Rectal smooth muscle tissue (tissue), 1 donor: ENCODE measurements at regions not wholly inside any gene's neighbourhood (a gene's known extent, or its start where the extent isn't known, plus 50 kb on each side); places are given as distances from the start of the nearest gene placed in this dataset.

ENCODE experiments used
- H3K27ac ChIP-seq: one replicate; pipeline ENCODE4 v1.7.0; 2013; ENCODE audit warnings: low read depth, low read length, inconsistent platforms
- H3K27me3 ChIP-seq: one replicate; pipeline ENCODE4 v1.7.0; 2013; ENCODE audit warnings: low read length; ENCODE audit not compliant: control insufficient read depth, insufficient read depth
- H3K36me3 ChIP-seq: one replicate; pipeline ENCODE4 v1.7.0; 2013; ENCODE audit warnings: low read length; ENCODE audit not compliant: control insufficient read depth, insufficient read depth
- H3K4me1 ChIP-seq: one replicate; pipeline ENCODE4 v1.7.0; 2013; ENCODE audit warnings: low read length; ENCODE audit not compliant: control insufficient read depth, insufficient read depth
- H3K4me3 ChIP-seq: one replicate; pipeline ENCODE4 v1.7.0; 2013; ENCODE audit warnings: low read length
- H3K9ac ChIP-seq: one replicate; pipeline ENCODE4 v1.7.0; 2013; ENCODE audit warnings: low read length

DNA sequence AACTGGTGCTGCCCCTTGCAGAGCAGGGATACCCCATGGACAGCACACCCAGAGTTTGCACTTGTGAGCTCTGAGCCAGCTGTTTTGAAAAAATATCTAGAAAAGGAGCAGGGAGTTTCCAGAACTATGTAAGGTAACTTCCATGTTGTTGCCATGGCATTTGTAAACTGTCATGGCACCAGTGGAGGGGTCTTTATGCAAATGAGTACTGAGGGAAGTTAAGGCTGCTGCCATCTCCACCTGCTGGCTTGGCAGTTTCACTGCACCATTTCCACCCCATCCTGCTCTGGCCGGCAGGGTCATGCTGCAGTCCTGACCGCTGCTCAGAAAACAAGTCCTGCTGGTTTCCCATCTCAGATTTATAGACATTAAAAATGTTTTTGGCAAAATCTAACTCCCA, 52.3 kb upstream of the SNTG2 start:
- no peaks in the 10 kb centered on the region for H3K36me3 ChIP-seq
- H3K4me1 ChIP-seq = no peaks in the 10 kb centered on the region
- no peak overlapping the region for H3K9ac ChIP-seq
- no peak overlapping the region for H3K27ac ChIP-seq
- H3K4me3 ChIP-seq = no peak overlapping the region
- H3K27me3 ChIP-seq = no peaks in the 10 kb centered on the region

DNA sequence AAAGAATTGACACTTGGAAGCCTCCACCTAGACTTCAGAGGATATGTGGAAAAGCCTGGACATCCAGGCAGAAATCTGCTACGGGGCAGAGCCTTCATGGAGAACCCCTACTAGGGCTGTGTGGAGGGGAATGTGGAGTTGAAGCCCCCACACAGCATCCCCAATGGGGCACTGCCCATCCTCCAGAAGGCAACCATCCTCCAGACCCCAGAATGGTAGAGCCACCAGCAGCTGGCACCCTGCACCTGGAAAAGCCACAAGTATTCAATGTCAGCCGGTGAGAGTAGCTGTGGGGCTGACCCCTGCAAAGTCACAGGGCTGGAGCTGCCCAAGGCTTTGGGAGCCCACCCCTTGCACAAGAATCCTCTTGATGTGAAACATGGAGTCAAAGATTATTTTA, 53.6 kb upstream of the SNTG2 start:
- no peaks in the 10 kb centered on the region for H3K36me3 ChIP-seq
- no peaks in the 10 kb centered on the region for H3K4me1 ChIP-seq
- H3K27me3 ChIP-seq = no peaks in the 10 kb centered on the region
- no peak overlapping the region for H3K27ac ChIP-seq
- H3K4me3 ChIP-seq = no peak overlapping the region
- no peak overlapping the region for H3K9ac ChIP-seq

DNA sequence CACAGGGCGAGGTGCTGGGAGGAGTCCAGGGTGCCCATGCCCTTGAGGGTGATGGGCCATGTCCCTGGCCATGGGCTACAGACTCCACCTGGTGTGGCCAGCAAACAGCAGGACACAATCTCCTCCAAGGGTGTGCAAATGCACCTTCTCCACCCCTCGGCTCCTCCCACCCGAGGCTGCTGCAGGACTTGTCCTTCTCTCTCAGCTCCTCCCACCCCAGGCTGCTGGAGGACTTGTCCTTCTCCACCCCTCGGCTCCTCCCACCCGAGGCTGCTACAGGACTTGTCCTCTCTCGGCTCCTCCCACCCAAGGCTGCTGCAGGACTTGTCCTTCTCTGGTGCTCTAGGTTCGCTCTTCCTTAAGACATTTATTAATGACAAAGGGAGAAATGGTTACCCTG, 57.3 kb upstream of the SNTG2 start:
- Histone ChIP-seq H3K27ac (no peak overlapping the region), H3K9ac (no peak overlapping the region), H3K36me3 (no peaks in the 10 kb centered on the region), H3K4me1 (no peaks in the 10 kb centered on the region), H3K27me3 (no peaks in the 10 kb centered on the region), H3K4me3 (no peak overlapping the region)

DNA sequence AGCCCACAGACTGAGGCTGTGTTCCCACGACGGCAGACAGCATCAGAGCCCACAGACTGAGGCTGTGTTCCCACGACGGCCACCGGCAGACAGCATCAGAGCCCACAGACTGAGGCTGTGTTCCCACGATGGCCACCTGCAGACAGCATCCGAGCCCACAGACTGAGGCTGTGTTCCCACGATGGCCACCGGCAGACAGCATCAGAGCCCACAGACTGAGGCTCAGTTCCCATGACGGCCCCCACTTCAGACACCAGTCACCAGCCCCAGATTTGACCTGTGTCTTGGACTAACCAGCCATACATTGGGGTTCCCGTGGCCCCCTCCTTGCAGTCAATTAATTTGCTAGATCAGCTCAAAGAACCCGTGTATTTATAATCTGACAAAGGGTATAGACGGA, 57.8 kb upstream of the SNTG2 start:
- Histone ChIP-seq H3K9ac (no peak overlapping the region), H3K4me3 (no peak overlapping the region), H3K36me3 (no peaks in the 10 kb centered on the region), H3K4me1 (no peaks in the 10 kb centered on the region), H3K27ac (no peak overlapping the region), H3K27me3 (no peaks in the 10 kb centered on the region)

DNA sequence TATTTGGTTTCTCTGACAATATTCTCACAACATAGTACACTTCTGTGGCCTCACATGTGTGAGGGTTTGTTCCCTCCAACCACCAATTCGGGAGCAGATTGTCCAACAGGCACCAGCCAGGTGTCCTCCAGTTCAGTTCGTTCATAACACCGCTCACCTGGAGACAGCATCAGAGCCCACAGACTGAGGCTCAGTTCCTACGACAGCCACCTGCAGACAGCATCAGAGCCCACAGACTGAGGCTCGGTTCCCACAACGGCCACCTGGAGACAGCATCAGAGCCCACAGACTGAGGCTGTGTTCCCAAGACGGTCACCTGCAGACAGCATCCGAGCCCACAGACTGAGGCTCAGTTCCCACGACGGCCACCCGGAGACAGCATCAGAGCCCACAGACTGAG, 58.2 kb upstream of the SNTG2 start:
- H3K36me3 ChIP-seq = no peaks in the 10 kb centered on the region
- no peak overlapping the region for H3K4me3 ChIP-seq

DNA sequence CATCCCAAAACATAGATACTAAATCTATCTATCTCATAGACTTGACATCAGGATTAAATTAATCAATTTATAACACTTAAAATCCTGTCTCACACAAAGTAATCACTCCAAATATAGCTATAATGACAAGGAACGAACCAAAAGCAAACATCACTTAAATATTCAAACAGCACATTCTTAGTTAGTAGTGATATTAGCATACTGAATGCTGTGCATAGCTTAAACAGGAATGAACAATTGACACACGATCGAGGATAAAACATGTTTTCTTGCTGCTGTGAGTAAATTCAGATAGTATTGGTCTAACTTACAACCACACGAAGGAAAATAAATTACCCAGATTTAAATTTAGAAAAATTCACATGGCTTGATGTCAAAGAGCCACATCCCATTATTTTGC, 58.9 kb upstream of the SNTG2 start:
- no peak overlapping the region for H3K4me3 ChIP-seq
- H3K27ac ChIP-seq = no peak overlapping the region
- H3K27me3 ChIP-seq = no peaks in the 10 kb centered on the region
- no peak overlapping the region for H3K9ac ChIP-seq
- no peaks in the 10 kb centered on the region for H3K4me1 ChIP-seq
- no peaks in the 10 kb centered on the region for H3K36me3 ChIP-seq

More for the DNA sequence above, 58.2 kb upstream of the SNTG2 start:
- H3K9ac ChIP-seq = no peak overlapping the region
- H3K27ac ChIP-seq = no peak overlapping the region
- no peaks in the 10 kb centered on the region for H3K27me3 ChIP-seq
- no peaks in the 10 kb centered on the region for H3K4me1 ChIP-seq

DNA sequence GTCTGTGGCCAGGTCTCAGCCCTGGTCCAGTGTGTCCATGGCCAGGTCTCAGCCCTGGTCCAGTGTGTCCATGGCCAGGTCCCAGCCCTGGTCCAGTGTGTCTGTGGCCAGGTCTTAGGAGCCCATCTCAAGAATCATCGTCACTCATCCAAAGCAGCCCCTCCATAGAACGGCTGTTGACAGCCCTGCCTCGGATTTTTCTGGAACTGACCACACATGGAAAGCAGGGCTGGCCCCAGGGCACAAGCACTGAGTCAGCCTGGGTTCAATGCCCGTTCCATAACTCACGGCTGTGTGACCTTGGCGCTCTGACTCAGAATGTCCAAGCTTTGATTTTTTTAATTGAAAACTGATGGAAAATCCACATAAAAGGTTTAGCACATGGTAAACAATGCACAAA, 59.9 kb upstream of the SNTG2 start:
- Histone ChIP-seq H3K27me3 (no peaks in the 10 kb centered on the region), H3K27ac (no peak overlapping the region), H3K9ac (no peak overlapping the region), H3K4me1 (no peaks in the 10 kb centered on the region), H3K4me3 (no peak overlapping the region), H3K36me3 (no peaks in the 10 kb centered on the region)

DNA sequence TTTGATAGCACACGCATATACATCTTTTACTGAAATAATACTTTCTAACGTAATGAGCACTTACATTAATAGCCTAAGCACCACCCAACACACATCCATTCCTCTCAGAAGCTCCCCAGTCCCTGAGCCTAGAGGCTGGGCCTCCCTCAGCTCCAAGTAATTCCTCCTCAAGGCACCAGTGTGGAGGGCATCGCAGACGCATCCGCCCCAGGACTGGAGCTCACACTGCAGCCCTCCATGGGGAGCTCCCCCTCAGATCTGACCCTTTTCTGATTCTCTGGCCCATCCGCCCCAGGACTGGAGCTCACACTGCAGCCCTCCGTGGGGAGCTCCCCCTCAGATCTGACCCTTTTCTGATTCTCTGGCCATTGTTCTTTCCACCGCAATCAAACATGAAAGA, 60.4 kb upstream of the SNTG2 start:
- no peak overlapping the region for H3K4me3 ChIP-seq
- no peaks in the 10 kb centered on the region for H3K4me1 ChIP-seq
- H3K36me3 ChIP-seq = no peaks in the 10 kb centered on the region
- no peaks in the 10 kb centered on the region for H3K27me3 ChIP-seq
- no peak overlapping the region for H3K27ac ChIP-seq
- no peak overlapping the region for H3K9ac ChIP-seq

DNA sequence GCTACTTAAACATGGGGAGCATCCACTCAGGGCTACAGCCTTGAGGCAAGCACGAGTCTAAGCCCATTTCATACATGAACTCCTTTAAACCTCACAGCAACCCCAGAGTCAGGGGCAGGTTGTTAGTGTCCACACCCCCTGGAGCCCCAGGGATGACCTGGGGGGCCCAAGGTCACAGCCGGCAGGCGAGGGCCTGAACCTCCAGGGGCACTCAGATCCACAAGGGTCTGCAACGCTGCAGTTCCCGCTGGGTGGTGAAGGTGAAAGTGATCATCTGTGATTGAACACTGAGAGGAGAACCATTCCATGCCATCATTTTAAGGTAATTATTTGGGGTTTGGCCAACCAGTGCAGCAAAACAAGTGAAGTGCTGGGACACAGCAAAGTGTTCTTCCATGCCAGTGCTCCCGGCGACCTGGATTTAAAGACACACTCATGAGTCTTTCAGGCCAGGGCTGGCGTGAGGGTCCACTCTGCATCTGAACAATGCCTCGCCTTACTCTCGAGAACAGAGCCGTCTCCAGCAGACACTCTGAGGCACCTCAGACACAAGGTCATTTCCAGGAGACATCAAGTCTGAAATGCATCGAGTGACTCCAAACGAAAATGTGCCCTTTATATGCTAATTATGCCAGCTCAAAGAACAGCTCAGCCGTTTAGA, 61.6 kb upstream of the SNTG2 start:
- no peak overlapping the region for H3K4me3 ChIP-seq
- no peak overlapping the region for H3K27ac ChIP-seq
- no peaks in the 10 kb centered on the region for H3K4me1 ChIP-seq
- H3K36me3 ChIP-seq = no peaks in the 10 kb centered on the region
- peaks cover 2% of the 10 kb centered on the region for H3K27me3 ChIP-seq
- H3K9ac ChIP-seq = no peak overlapping the region

DNA sequence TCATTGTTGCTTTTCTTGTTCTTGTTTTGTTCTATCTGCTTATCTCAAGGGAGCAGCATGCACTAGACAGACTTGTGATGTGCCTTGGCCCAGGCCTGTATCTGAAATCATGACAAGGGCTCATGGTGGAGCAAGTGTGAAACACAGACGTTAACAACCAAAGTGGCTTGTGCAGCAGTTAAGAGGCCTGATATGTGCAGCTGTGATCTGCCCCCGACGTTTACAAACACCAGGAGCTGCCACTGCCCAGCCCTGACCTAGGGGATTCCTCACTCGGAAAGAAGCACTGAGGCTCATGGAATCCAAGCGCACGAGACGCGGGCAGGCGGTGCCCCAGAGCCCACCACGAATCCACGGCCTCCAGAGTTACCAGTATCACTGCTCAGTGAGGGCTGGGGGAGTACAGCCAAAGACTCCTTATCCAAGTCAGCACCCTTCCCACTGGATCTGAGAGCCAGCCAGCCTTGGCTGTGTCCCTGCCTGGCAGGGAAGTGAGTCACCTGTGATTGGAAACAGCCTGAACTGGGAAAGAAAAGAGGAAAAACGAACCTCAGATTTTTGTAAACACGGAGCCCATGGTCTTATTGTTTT, 62.3 kb upstream of the SNTG2 start:
- no peaks in the 10 kb centered on the region for H3K36me3 ChIP-seq
- no peak overlapping the region for H3K27ac ChIP-seq
- H3K27me3 ChIP-seq = peaks cover 7% of the 10 kb centered on the region

DNA sequence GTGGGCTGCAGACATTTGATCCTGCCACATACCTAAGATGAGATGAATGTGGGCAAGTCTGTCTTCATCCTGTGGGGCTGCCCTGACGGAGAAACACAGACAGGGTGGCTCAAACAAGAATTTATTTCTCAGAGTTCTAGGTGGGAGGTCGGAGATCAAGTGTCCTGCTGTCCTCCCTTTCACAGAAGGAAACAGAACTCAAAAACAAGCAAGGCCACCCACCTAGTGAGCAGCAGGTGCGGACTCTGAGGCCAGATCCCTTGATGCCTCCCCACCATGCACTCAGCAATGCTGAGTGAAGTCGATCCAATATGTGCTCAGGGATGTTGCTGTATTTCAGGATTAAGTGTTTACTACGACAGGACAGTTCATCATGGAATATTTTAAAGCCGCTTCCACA, 63.0 kb upstream of the SNTG2 start:
- Histone ChIP-seq H3K27ac (no peak overlapping the region), H3K9ac (no peak overlapping the region), H3K36me3 (no peaks in the 10 kb centered on the region), H3K4me1 (no peaks in the 10 kb centered on the region), H3K4me3 (no peak overlapping the region), H3K27me3 (peaks cover 13% of the 10 kb centered on the region)

More for the DNA sequence above, 62.3 kb upstream of the SNTG2 start:
- no peak overlapping the region for H3K9ac ChIP-seq
- no peaks in the 10 kb centered on the region for H3K4me1 ChIP-seq
- H3K4me3 ChIP-seq = no peak overlapping the region

DNA sequence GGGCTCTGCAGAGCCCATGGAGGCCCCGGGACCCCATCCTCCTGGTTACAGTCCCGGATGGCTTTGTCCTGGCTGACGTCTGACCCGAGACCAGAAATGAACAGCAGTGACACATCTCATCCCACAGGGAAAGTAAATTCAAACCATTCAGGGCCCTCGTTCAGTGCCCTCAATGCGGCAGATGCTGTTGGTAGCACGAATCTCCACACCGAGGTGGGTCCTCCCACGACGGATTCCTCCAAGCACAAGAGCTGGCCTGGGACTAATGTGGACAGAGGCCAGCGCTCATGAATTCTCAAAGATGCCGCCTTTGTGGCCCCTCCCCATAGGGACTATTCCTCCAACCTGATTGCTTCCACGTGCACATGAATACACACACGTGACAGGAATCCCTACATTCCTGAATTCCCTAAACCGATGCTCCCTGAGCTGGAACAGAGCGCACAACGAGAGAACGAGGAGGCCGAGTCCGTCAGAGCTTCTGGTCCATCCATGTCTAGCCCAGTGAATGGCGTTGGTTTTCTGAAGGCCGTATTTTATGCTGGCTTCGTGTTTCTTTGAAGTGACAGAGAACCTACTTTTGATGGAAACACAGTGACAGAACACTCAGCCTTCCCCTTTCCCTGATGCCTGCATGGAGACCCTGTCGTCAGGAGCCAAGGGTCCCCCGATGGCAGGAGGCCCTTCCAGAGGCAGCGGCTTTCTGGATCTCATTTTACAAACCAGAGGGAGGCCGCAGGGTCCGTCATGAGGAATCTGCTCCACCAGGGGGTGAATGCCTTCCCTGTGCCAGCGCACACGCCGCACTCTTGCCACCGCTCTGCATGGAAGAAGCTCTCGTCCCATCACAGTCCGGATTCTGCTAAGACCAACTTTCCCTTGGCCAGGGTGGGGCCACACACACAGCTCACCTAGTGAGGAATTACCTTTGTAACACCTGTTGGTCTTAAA, 64.3 kb upstream of the SNTG2 start:
- H3K9ac ChIP-seq = no peak overlapping the region
- H3K27ac ChIP-seq = no peak overlapping the region
- no peaks in the 10 kb centered on the region for H3K36me3 ChIP-seq
- H3K4me3 ChIP-seq = no peak overlapping the region
- H3K4me1 ChIP-seq = no peaks in the 10 kb centered on the region
- H3K27me3 ChIP-seq = peaks cover 13% of the 10 kb centered on the region
